Mammary epithelial cell (primary cell): ENCODE measurements at regions not wholly inside any gene's neighbourhood (a gene's known extent, or its start where the extent isn't known, plus 50 kb on each side); places are given as distances from the start of the nearest gene placed in this dataset.

Experiments
- CTCF ChIP-seq, 2 donors: IDR thresholded peaks in 1 of 2; conservative IDR thresholded peaks in 1 of 2; 2 replicates each; pipeline ENCODE4 v1.5.1; 2011 to 2012; ENCODE audit warnings: inconsistent platforms in 2 of 2, low read length in 2 of 2, mild to moderate bottlenecking in 2 of 2, control low read depth in 1 of 2, low read depth in 1 of 2; ENCODE audit not compliant: insufficient read depth in 1 of 2; ENCODE audit errors: extremely low read depth in 1 of 2
- EZH2 ChIP-seq: IDR thresholded peaks from 2 replicates; pipeline ENCODE4 v1.6.1; 2012; ENCODE audit warnings: low read length, inconsistent platforms, borderline replicate concordance

GRCh38 chr2:156708051-156708450 is 271.9 kb downstream of the GPD2 start:
- TF ChIP-seq CTCF (conservative IDR thresholded peaks at IDR 0.05 in 1 of 2, IDR thresholded peaks at IDR 0.05 in 1 of 2; ENCODE audit: extremely low read depth in 1 of 2, insufficient read depth in 1 of 2, low read depth in 1 of 2, low read length in 2 of 2) (no peak), EZH2 (no peak)
